ENCODE measurements at regions not wholly inside any gene's neighbourhood (a gene's known extent, or its start where the extent isn't known, plus 50 kb on each side); places are given as distances from the start of the nearest gene placed in this dataset.

DNA sequence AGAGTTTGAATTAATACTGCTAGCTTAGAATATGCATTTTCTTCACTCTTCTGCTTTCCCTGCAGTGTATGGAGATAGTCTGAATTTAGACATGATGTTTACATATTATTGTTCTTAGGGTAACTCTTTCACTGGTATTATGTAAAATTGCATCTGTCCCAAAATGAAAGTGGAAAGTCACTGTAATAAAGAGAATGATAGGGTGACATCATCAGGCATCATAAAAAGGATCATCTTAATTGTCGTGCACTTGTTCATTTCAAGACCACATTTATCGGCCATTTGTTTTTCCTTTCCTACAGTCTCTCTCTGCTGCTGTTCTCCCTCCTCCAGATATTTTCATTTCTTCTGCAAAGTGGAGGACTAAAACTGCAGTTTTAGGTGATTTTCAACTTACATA, 61.9 kb upstream of the ZNF281 start:
- TF ChIP-seq ZBTB21 (tag by site-specific recombination; IDR thresholded peaks at IDR 0.05) (no peak), GFI1B (tag by site-specific recombination; IDR thresholded peaks at IDR 0.05) (no peak), ZBTB8A (tag by site-specific recombination; IDR thresholded peaks at IDR 0.05) (no peak), IKZF3 (tag by site-specific recombination; IDR thresholded peaks at IDR 0.05) (no peak), ZNF670 (tag by site-specific recombination; IDR thresholded peaks at IDR 0.05; ENCODE audit: low read depth) (no peak), ZNF302 (tag by site-specific recombination; IDR thresholded peaks at IDR 0.05; ENCODE audit: low read depth) (no peak), ZNF626 (tag by site-specific recombination; IDR thresholded peaks at IDR 0.05) (no peak), SP3 (tag by site-specific recombination; IDR thresholded peaks at IDR 0.05) (no peak)
- TF ChIP-seq, protein P1, sequence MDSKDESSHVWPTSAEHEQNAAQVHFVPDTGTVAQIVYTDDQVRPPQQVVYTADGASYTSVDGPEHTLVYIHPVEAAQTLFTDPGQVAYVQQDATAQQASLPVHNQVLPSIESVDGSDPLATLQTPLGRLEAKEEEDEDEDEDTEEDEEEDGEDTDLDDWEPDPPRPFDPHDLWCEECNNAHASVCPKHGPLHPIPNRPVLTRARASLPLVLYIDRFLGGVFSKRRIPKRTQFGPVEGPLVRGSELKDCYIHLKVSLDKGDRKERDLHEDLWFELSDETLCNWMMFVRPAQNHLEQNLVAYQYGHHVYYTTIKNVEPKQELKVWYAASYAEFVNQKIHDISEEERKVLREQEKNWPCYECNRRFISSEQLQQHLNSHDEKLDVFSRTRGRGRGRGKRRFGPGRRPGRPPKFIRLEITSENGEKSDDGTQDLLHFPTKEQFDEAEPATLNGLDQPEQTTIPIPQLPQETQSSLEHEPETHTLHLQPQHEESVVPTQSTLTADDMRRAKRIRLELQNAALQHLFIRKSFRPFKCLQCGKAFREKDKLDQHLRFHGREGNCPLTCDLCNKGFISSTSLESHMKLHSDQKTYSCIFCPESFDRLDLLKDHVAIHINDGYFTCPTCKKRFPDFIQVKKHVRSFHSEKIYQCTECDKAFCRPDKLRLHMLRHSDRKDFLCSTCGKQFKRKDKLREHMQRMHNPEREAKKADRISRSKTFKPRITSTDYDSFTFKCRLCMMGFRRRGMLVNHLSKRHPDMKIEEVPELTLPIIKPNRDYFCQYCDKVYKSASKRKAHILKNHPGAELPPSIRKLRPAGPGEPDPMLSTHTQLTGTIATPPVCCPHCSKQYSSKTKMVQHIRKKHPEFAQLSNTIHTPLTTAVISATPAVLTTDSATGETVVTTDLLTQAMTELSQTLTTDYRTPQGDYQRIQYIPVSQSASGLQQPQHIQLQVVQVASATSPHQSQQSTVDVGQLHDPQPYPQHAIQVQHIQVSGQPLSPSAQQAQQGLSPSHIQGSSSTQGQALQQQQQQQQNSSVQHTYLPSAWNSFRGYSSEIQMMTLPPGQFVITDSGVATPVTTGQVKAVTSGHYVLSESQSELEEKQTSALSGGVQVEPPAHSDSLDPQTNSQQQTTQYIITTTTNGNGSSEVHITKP (tag by site-specific recombination; IDR thresholded peaks at IDR 0.05): no peak
- TF ChIP-seq, protein P2, sequence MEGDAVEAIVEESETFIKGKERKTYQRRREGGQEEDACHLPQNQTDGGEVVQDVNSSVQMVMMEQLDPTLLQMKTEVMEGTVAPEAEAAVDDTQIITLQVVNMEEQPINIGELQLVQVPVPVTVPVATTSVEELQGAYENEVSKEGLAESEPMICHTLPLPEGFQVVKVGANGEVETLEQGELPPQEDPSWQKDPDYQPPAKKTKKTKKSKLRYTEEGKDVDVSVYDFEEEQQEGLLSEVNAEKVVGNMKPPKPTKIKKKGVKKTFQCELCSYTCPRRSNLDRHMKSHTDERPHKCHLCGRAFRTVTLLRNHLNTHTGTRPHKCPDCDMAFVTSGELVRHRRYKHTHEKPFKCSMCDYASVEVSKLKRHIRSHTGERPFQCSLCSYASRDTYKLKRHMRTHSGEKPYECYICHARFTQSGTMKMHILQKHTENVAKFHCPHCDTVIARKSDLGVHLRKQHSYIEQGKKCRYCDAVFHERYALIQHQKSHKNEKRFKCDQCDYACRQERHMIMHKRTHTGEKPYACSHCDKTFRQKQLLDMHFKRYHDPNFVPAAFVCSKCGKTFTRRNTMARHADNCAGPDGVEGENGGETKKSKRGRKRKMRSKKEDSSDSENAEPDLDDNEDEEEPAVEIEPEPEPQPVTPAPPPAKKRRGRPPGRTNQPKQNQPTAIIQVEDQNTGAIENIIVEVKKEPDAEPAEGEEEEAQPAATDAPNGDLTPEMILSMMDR (tag by site-specific recombination; IDR thresholded peaks at IDR 0.05): no peak
- TF ChIP-seq, protein P3, sequence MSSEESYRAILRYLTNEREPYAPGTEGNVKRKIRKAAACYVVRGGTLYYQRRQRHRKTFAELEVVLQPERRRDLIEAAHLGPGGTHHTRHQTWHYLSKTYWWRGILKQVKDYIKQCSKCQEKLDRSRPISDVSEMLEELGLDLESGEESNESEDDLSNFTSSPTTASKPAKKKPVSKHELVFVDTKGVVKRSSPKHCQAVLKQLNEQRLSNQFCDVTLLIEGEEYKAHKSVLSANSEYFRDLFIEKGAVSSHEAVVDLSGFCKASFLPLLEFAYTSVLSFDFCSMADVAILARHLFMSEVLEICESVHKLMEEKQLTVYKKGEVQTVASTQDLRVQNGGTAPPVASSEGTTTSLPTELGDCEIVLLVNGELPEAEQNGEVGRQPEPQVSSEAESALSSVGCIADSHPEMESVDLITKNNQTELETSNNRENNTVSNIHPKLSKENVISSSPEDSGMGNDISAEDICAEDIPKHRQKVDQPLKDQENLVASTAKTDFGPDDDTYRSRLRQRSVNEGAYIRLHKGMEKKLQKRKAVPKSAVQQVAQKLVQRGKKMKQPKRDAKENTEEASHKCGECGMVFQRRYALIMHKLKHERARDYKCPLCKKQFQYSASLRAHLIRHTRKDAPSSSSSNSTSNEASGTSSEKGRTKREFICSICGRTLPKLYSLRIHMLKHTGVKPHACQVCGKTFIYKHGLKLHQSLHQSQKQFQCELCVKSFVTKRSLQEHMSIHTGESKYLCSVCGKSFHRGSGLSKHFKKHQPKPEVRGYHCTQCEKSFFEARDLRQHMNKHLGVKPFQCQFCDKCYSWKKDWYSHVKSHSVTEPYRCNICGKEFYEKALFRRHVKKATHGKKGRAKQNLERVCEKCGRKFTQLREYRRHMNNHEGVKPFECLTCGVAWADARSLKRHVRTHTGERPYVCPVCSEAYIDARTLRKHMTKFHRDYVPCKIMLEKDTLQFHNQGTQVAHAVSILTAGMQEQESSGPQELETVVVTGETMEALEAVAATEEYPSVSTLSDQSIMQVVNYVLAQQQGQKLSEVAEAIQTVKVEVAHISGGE (tag by site-specific recombination; conservative IDR thresholded peaks at IDR 0.05; ENCODE audit: low read depth): no peak
- TF ChIP-seq, protein P4, sequence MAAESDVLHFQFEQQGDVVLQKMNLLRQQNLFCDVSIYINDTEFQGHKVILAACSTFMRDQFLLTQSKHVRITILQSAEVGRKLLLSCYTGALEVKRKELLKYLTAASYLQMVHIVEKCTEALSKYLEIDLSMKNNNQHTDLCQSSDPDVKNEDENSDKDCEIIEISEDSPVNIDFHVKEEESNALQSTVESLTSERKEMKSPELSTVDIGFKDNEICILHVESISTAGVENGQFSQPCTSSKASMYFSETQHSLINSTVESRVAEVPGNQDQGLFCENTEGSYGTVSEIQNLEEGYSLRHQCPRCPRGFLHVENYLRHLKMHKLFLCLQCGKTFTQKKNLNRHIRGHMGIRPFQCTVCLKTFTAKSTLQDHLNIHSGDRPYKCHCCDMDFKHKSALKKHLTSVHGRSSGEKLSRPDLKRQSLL (tag by site-specific recombination; IDR thresholded peaks at IDR 0.05): no peak

Measured in HEK293 (cell line).